ENCODE measurements at regions not wholly inside any gene's neighbourhood (a gene's known extent, or its start where the extent isn't known, plus 50 kb on each side); places are given as distances from the start of the nearest gene placed in this dataset.

GRCh38 chr13:94829185-94829836 lies 117.0 kb upstream of the SOX21 start:
- TF ChIP-seq EP300 (IDR thresholded peaks at IDR 0.05) (no peak), CTCF (IDR thresholded peaks at IDR 0.05) (no peak), POLR2AphosphoS5 (IDR thresholded peaks at IDR 0.05) (no peak), POLR2A (IDR thresholded peaks at IDR 0.05) (no peak)

All from sigmoid colon (tissue), 4 donors.